Small intestine (tissue), 7 donors: ENCODE measurements at regions not wholly inside any gene's neighbourhood (a gene's known extent, or its start where the extent isn't known, plus 50 kb on each side); places are given as distances from the start of the nearest gene placed in this dataset.

ENCODE experiments used
- DNase-seq, 2 donors: peaks; one replicate each; pipeline versions ENCODE4 v3.0.0 to v3.0.0-alpha.2; 2013
- FAIRE-seq: peaks from 2 replicates; lab custom pipeline; 2012; peaks lifted over from hg19 to GRCh38; lab: Jason Lieb, UNC
- H3K27ac ChIP-seq, 3 donors: one replicate each; pipeline ENCODE4 v1.5.1; 2013; ENCODE audit warnings: low read length in 2 of 3, mild to moderate bottlenecking in 2 of 3, control low read depth in 1 of 3, inconsistent platforms in 1 of 3, low read depth in 1 of 3, moderate library complexity in 1 of 3
- H3K27me3 ChIP-seq, 3 donors: one replicate each; pipeline ENCODE4 v1.6.1; 2013; ENCODE audit warnings: low read length in 3 of 3, inconsistent platforms in 1 of 3; ENCODE audit not compliant: control insufficient read depth in 3 of 3, insufficient read depth in 3 of 3
- H3K36me3 ChIP-seq, 3 donors: one replicate each; pipeline ENCODE4 v1.6.1; 2013; ENCODE audit warnings: low read length in 3 of 3, inconsistent platforms in 1 of 3, low read depth in 1 of 3, mild to moderate bottlenecking in 1 of 3, moderate library complexity in 1 of 3; ENCODE audit not compliant: control insufficient read depth in 3 of 3, insufficient read depth in 2 of 3
- H3K4me1 ChIP-seq, 3 donors: one replicate each; pipeline ENCODE4 v1.6.1; 2013; ENCODE audit warnings: low read length in 2 of 3, inconsistent platforms in 1 of 3, low read depth in 1 of 3, mild to moderate bottlenecking in 1 of 3, moderate library complexity in 1 of 3; ENCODE audit not compliant: control insufficient read depth in 3 of 3, insufficient read depth in 2 of 3
- H3K4me3 ChIP-seq, 3 donors: one replicate each; pipeline ENCODE4 v1.5.1; 2013; ENCODE audit warnings: low read length in 3 of 3, control low read depth in 1 of 3, inconsistent platforms in 1 of 3, low read depth in 1 of 3, mild to moderate bottlenecking in 1 of 3, moderate library complexity in 1 of 3
- H3K9me3 ChIP-seq, 2 donors: one replicate each; pipeline ENCODE4 v1.6.1; 2013; ENCODE audit warnings: low read depth in 1 of 2, low read length in 1 of 2; ENCODE audit not compliant: control insufficient read depth in 2 of 2, insufficient read depth in 1 of 2
- WGBS, 3 donors: extraction: QIAGEN DNeasy Blood & Tissue Kit; methylation state at CpG; one replicate each; pipeline ENCODE4 v1.1.7; 2013; 5-methylcytosine and 5-hydroxymethylcytosine counted together
- donor health status: healthy with polysubstance abuse.
- donor health status: control.
- donor health status: control.
- donor health status: Bipolar disorder and iron deficiency.
- donor health status: healthy.

DNA sequence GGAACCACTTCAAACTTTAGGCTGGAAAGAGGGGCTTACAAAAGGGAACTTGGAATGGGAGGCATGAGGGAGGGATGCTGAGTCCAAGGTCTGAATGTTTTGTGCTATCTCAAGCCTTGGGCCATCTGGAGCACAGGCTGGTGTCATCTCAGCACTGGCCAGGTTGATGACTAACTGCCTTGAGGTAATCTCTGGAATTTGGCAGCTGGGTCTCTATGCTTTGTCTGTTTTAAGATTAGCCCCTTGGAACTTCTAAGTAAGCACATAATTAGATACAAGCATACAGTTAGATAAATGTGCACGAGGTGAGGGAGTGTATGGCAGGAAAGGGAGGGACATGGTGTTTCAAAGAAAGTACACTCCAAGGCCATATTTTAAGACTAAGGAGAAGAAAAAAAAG, 252.4 kb upstream of the CCDC54 start:
- H3K4me3 ChIP-seq: no peak overlapping the region
- no peaks in the 10 kb centered on the region for H3K36me3 ChIP-seq
- 11 to 37% (median 19%) methylated on average over 1 of the region's 1 CpG for WGBS, 3 donors
- H3K27ac ChIP-seq: no peak overlapping the region
- H3K9me3 ChIP-seq: no peaks in the 10 kb centered on the region
- no peaks in the 10 kb centered on the region for H3K4me1 ChIP-seq
- DNase-seq (no peak), FAIRE-seq (no peak)
- H3K27me3 ChIP-seq: no peaks in the 10 kb centered on the region

- no peak for DNase-seq
- WGBS, 3 donors: 32 to 40% (median 37%) methylated on average over 3 of the region's 3 CpGs
- FAIRE-seq: no peak
These were observed 248.3 kb upstream of the CCDC54 start for GRCh38 chr3:107128946-107129345.

GRCh38 chr3:107130089-107130700, 247.0 kb upstream of the CCDC54 start:
- DNase-seq (no peak), FAIRE-seq (no peak)
- no peaks in the 10 kb centered on the region for H3K9me3 ChIP-seq
- no peak overlapping the region for H3K4me3 ChIP-seq
- H3K4me1 ChIP-seq: no peaks in the 10 kb centered on the region
- WGBS, 3 donors: 79 to 92% (median 83%) methylated on average over 6 of the region's 6 CpGs
- H3K27me3 ChIP-seq: no peaks in the 10 kb centered on the region
- no peaks in the 10 kb centered on the region for H3K36me3 ChIP-seq
- no peak overlapping the region for H3K27ac ChIP-seq

More at GRCh38 chr3:107128946-107129345, 248.3 kb upstream of the CCDC54 start:
- Histone ChIP-seq H3K4me3 (no peak overlapping the region), H3K27me3 (no peaks in the 10 kb centered on the region), H3K36me3 (no peaks in the 10 kb centered on the region), H3K9me3 (no peaks in the 10 kb centered on the region), H3K27ac (no peak overlapping the region), H3K4me1 (no peaks in the 10 kb centered on the region)

DNA sequence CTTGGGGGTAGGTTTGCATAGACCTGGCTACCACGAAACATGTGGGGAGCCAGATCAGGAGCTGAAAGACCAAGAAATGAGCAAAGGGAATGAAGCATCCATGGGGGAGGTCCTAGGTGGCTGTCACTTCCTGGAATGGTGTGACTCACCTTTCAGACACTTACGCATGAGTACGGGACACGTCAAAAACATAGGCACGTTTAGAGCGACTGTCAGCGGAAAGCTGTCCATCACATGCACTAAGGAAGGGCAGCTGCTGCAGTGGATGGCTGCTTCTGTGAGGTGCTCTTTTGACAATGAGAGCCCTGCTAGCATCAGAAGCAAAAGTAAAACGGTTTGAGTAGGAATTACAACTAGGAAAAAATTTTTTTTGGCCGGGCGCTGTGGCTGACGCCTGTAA, 244.6 kb upstream of the CCDC54 start:
- FAIRE-seq (no peak), DNase-seq (no peak)
- Histone ChIP-seq H3K27me3 (no peaks in the 10 kb centered on the region), H3K9me3 (no peaks in the 10 kb centered on the region), H3K4me3 (no peak overlapping the region), H3K27ac (no peak overlapping the region), H3K36me3 (no peaks in the 10 kb centered on the region), H3K4me1 (no peaks in the 10 kb centered on the region)
- WGBS, 3 donors: 83 to 92% (median 86%) methylated on average over 11 of the region's 11 CpGs

DNA sequence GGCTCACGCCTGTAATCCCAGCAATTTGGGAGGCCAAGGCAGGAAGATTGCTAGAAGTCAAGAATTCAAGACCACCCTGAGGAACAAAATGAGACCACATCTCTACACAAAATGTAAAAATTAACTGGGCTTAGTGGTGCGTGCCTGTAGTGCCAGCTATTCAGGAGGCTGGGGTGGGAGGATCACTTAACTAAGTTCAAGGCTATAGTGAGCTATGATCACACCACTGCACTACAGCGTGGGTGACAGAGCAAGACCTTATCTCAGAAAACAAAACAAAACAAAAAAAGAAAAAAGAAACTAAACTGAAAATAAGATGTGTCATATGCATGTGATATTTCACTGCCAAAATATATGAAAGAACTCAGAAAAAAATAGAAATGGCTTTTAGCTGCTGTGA, 243.3 kb upstream of the CCDC54 start:
- WGBS, 3 donors: 64 to 87% (median 78%) methylated on average over 3 of the region's 3 CpGs
- no peak for FAIRE-seq

GRCh38 chr3:107142171-107142570, 235.1 kb upstream of the CCDC54 start:
- Histone ChIP-seq H3K4me3 (no peak overlapping the region), H3K4me1 (no peaks in the 10 kb centered on the region), H3K27me3 (no peaks in the 10 kb centered on the region), H3K27ac (no peak overlapping the region), H3K36me3 (no peaks in the 10 kb centered on the region), H3K9me3 (no peaks in the 10 kb centered on the region)
- DNase-seq (no peak), FAIRE-seq (no peak)
- WGBS, 3 donors: 94 to 100% (median 98%) methylated on average over 1 of the region's 1 CpG

More for the DNA sequence above, 243.3 kb upstream of the CCDC54 start:
- Histone ChIP-seq H3K4me3 (no peak overlapping the region), H3K36me3 (no peaks in the 10 kb centered on the region), H3K9me3 (no peaks in the 10 kb centered on the region), H3K27ac (no peak overlapping the region), H3K27me3 (no peaks in the 10 kb centered on the region), H3K4me1 (no peaks in the 10 kb centered on the region)
- DNase-seq: no peak

GRCh38 chr3:107142786-107143575, 234.3 kb upstream of the CCDC54 start:
- 26 to 40% (median 27%) methylated on average over 4 of the region's 4 CpGs for WGBS, 3 donors
- H3K9me3 ChIP-seq: no peaks in the 10 kb centered on the region
- no peak overlapping the region for H3K4me3 ChIP-seq
- FAIRE-seq (no peak), DNase-seq (no peak)
- H3K4me1 ChIP-seq: no peaks in the 10 kb centered on the region
- H3K27ac ChIP-seq: no peak overlapping the region
- no peaks in the 10 kb centered on the region for H3K27me3 ChIP-seq
- no peaks in the 10 kb centered on the region for H3K36me3 ChIP-seq

DNA sequence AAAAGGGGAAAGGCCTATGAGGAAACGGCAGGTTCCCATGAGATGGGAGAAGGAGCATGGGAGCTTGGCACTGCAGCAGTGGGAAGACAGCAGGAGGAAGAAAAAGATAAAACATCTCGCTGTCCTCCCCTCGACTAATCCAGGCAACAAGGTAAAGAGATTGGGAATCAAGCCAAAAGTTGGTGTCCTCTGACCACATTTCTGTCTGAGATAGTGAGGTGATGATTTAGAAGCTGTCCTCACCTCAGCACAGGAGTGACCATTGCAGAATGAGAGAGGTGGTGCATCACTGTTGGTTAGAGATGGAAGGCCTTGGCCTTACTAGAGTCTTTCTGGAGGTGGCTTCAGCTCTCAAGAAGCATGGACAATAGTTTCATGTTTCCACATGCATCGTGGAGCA, 226.6 kb upstream of the CCDC54 start:
- H3K4me1 ChIP-seq: no peaks in the 10 kb centered on the region
- no peaks in the 10 kb centered on the region for H3K36me3 ChIP-seq
- H3K27ac ChIP-seq: no peak overlapping the region
- no peaks in the 10 kb centered on the region for H3K9me3 ChIP-seq
- WGBS, 3 donors: 88 to 92% (median 91%) methylated on average over 4 of the region's 4 CpGs
- H3K27me3 ChIP-seq: no peaks in the 10 kb centered on the region
- H3K4me3 ChIP-seq: no peak overlapping the region
- DNase-seq (no peak), FAIRE-seq (no peak)
